IPS-20b (cell line): ENCODE measurements at regions not wholly inside any gene's neighbourhood (a gene's known extent, or its start where the extent isn't known, plus 50 kb on each side); places are given as distances from the start of the nearest gene placed in this dataset.

ENCODE experiments used
- H3K27ac ChIP-seq: one replicate; pipeline ENCODE4 v1.5.1; 2013; ENCODE audit warnings: low read length
- H3K27me3 ChIP-seq: 2 replicates; pipeline ENCODE4 v1.6.1; 2013; ENCODE audit warnings: mild to moderate bottlenecking, low read length, inconsistent platforms; ENCODE audit not compliant: insufficient read depth
- H3K36me3 ChIP-seq: 2 replicates; pipeline ENCODE4 v1.6.1; 2013; ENCODE audit warnings: low read depth, mild to moderate bottlenecking, inconsistent platforms, low read length, moderate library complexity; ENCODE audit not compliant: insufficient read depth
- H3K4me1 ChIP-seq: 2 replicates; pipeline ENCODE4 v1.6.1; 2013; ENCODE audit warnings: mild to moderate bottlenecking, control low read depth, inconsistent platforms, low read length, moderate library complexity; ENCODE audit not compliant: insufficient read depth
- H3K4me3 ChIP-seq: 2 replicates; pipeline ENCODE4 v1.5.1; 2013; ENCODE audit warnings: mild to moderate bottlenecking, low read length, inconsistent platforms
- H3K9ac ChIP-seq: 2 replicates; pipeline ENCODE4 v1.6.1; 2013; ENCODE audit warnings: low read depth, mild to moderate bottlenecking, inconsistent platforms, low read length, moderate library complexity
- H3K9me3 ChIP-seq: 2 replicates; pipeline ENCODE4 v1.6.1; 2013; ENCODE audit warnings: mild to moderate bottlenecking, low read depth, low read length, inconsistent platforms; ENCODE audit not compliant: insufficient read depth

DNA sequence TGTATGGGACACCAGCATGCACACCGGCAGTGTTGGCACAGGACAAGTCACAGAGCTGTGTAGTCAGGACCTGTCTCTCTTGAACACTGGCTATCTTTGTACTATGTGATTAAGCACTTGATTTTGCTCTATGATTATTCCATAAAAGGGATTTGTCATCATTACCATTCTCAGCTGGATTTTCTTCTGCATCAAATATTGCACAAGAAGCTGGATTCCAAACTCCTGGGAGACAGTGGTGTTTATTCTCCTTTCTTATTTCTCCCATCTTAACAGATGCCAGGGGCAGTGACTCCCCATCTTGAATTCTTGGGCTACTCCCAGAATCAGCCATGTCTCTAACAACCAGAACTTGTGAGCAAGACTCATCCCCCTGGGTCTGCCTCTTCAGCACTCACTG, 62.5 kb upstream of the GNAZ start:
- Histone ChIP-seq H3K9ac (no peak overlapping the region), H3K9me3 (no peaks in the 10 kb centered on the region), H3K4me1 (no peaks in the 10 kb centered on the region), H3K4me3 (no peak overlapping the region), H3K27me3 (peaks cover 33% of the 10 kb centered on the region), H3K27ac (no peak overlapping the region), H3K36me3 (no peaks in the 10 kb centered on the region)

DNA sequence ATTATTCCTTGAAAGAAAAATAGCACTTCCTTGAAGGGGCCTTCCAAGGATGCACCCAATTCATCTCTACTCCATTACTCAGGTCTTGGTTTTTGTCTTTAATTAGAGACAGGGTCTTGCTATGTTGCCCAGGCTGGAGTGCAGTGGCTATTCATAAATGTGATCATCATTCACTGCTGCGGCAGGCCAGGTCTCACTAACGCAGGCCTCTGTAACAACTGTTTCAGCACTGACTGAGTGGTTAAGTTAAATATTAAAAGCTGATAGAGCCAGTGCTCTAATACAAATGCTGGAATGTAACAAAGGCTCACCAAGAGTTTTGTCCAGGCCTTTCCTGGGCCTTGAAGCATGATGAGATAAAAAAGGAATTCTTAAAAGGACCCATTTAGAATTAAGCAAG, 61.4 kb upstream of the GNAZ start:
- Histone ChIP-seq H3K4me1 (no peaks in the 10 kb centered on the region), H3K4me3 (no peak overlapping the region), H3K9me3 (no peaks in the 10 kb centered on the region), H3K36me3 (no peaks in the 10 kb centered on the region), H3K9ac (no peak overlapping the region), H3K27me3 (peaks cover 34% of the 10 kb centered on the region), H3K27ac (no peak overlapping the region)
